ENCODE measurements at regions not wholly inside any gene's neighbourhood (a gene's known extent, or its start where the extent isn't known, plus 50 kb on each side); places are given as distances from the start of the nearest gene placed in this dataset.

- Mint-ChIP-seq H3K27ac (no peak overlapping the region), H3K4me3 (no peak overlapping the region), H3K36me3 (ENCODE audit: low read depth) (no peaks in the 10 kb centered on the region), H3K4me1 (peaks cover 3% of the 10 kb centered on the region), H3K9me3 (no peaks in the 10 kb centered on the region), H3K27me3 (peaks cover 6% of the 10 kb centered on the region)
- no peak for DNase-seq
- intact Hi-C loops (cut with micrococcal nuclease): no loop called here
These were observed 50.5 kb upstream of the HSPA12A start for GRCh38 chr10:116792817-116793216.

GRCh38 chr10:116796469-116796868 is 52.8 kb upstream of the ENO4 start:
- intact Hi-C loops (cut with micrococcal nuclease): no loop called here
- DNase-seq: no peak
- peaks cover 5% of the 10 kb centered on the region for H3K27me3 Mint-ChIP-seq
- no peaks in the 10 kb centered on the region for H3K9me3 Mint-ChIP-seq
- H3K4me3 Mint-ChIP-seq: no peak overlapping the region
- no peaks in the 10 kb centered on the region for H3K4me1 Mint-ChIP-seq
- no peak overlapping the region for H3K27ac Mint-ChIP-seq
- no peaks in the 10 kb centered on the region for H3K36me3 Mint-ChIP-seq (ENCODE audit: low read depth)

- no peak overlapping the region for H3K27ac Mint-ChIP-seq
- H3K36me3 Mint-ChIP-seq (ENCODE audit: low read depth): no peaks in the 10 kb centered on the region
- peaks cover 5% of the 10 kb centered on the region for H3K27me3 Mint-ChIP-seq
- intact Hi-C loops (cut with micrococcal nuclease): loop anchor here (1.0 kb wide), 1 partner anchor 378 kb away; no protein-coding TSS in a partner anchor
- no peaks in the 10 kb centered on the region for H3K4me1 Mint-ChIP-seq
- no peak overlapping the region for H3K4me3 Mint-ChIP-seq
- peak; percentile 88 for DNase-seq
- H3K9me3 Mint-ChIP-seq: no peaks in the 10 kb centered on the region
These were observed 52.3 kb upstream of the ENO4 start for GRCh38 chr10:116796910-116797513.

- H3K9me3 Mint-ChIP-seq: no peaks in the 10 kb centered on the region
- peaks cover 3% of the 10 kb centered on the region for H3K27me3 Mint-ChIP-seq
- H3K36me3 Mint-ChIP-seq (ENCODE audit: low read depth): no peaks in the 10 kb centered on the region
- H3K27ac Mint-ChIP-seq: no peak overlapping the region
- no peak for DNase-seq
- H3K4me1 Mint-ChIP-seq: no peaks in the 10 kb centered on the region
- intact Hi-C loops (cut with micrococcal nuclease): no loop called here
- H3K4me3 Mint-ChIP-seq: no peak overlapping the region
These were observed 50.4 kb upstream of the ENO4 start for GRCh38 chr10:116798859-116799258.

Data from activated CD4-positive, alpha-beta T cell treated with anti-CD3 and anti-CD28 coated beads, Interleukin-2, amount 10 ng/mL, durations not matched to agents 24 days and 14 days (primary cell).